CD4-positive, alpha-beta T cell (primary cell): ENCODE measurements at regions not wholly inside any gene's neighbourhood (a gene's known extent, or its start where the extent isn't known, plus 50 kb on each side); places are given as distances from the start of the nearest gene placed in this dataset.

Source experiments
- ATAC-seq: fragments of 200-7000 bp; cut with Tn5 transposase; one replicate; pipeline ENCODE4 v1.10.0; 2022; ENCODE audit warnings: mild to moderate bottlenecking; ENCODE audit not compliant: poor library complexity
- CTCF ChIA-PET: fragments of 350-600 bp; sonication (Branson Sonifier 250); formaldehyde crosslinking; loops from one replicate; lab custom pipeline; 2021; ENCODE audit warnings: antibody characterized with exemption, inconsistent platforms; lab: Charles Lee
- POLR2A ChIA-PET: fragments of 350-600 bp; sonication (Branson Sonifier 250); formaldehyde crosslinking; loops from one replicate; lab custom pipeline; 2021; ENCODE audit warnings: antibody characterized with exemption, inconsistent platforms; lab: Charles Lee
- DNase-seq, 14 experiments: peaks; one replicate each; pipeline ENCODE4 v3.0.0-alpha.2; 2013 to 2020; ENCODE audit warnings: mixed read lengths in 2 of 14
- H3K27ac ChIP-seq, 2 donors: one replicate each; pipeline versions ENCODE4 v1.5.1 to v1.7.0; 2013; ENCODE audit warnings: low read length in 2 of 2, low read depth in 1 of 2, mild to moderate bottlenecking in 1 of 2
- H3K27me3 ChIP-seq, 2 experiments: 1 replicate in 1 of 2; 2 replicates in 1 of 2; pipeline versions ENCODE4 v1.6.1 to v1.7.0; 2013; ENCODE audit warnings: low read length in 2 of 2, control low read depth in 1 of 2, mild to moderate bottlenecking in 1 of 2, moderate library complexity in 1 of 2; ENCODE audit not compliant: insufficient read depth in 2 of 2, control insufficient read depth in 1 of 2
- H3K36me3 ChIP-seq: one replicate; pipeline ENCODE4 v1.6.1; 2013; ENCODE audit warnings: low read length, control low read depth; ENCODE audit not compliant: insufficient read depth
- H3K4me1 ChIP-seq: one replicate; pipeline ENCODE4 v1.6.1; 2013; ENCODE audit warnings: low read length, control low read depth; ENCODE audit not compliant: insufficient read depth
- H3K4me3 ChIP-seq: one replicate; pipeline ENCODE4 v1.5.1; 2013; ENCODE audit warnings: mild to moderate bottlenecking, low read length, moderate library complexity
- H3K9me3 ChIP-seq, 2 experiments: 1 replicate in 1 of 2; 2 replicates in 1 of 2; pipeline versions ENCODE4 v1.6.1 to v1.7.0; 2013; ENCODE audit warnings: low read length in 2 of 2, mild to moderate bottlenecking in 2 of 2, control low read depth in 1 of 2, moderate library complexity in 1 of 2; ENCODE audit not compliant: control insufficient read depth in 1 of 2, insufficient read depth in 1 of 2
- H3K27ac Mint-ChIP-seq: one replicate; pipeline ENCODE4 v1.8.0; 2020; ENCODE audit warnings: mixed read lengths
- H3K27me3 Mint-ChIP-seq: one replicate; pipeline ENCODE4 v1.8.0; 2021; ENCODE audit warnings: mixed read lengths
- H3K36me3 Mint-ChIP-seq: one replicate; pipeline ENCODE4 v1.8.0; 2021; ENCODE audit warnings: low read depth, mixed read lengths
- H3K4me1 Mint-ChIP-seq: one replicate; pipeline ENCODE4 v1.8.0; 2021; ENCODE audit warnings: low read depth, mixed read lengths
- H3K4me3 Mint-ChIP-seq: one replicate; pipeline ENCODE4 v1.8.0; 2020; ENCODE audit warnings: mild to moderate bottlenecking, mixed read lengths
- H3K9me3 Mint-ChIP-seq: one replicate; pipeline ENCODE4 v1.8.0; 2020; ENCODE audit warnings: mixed read lengths
- CTCF ChIP-seq: fragments of 200-600 bp; IDR thresholded peaks from one replicate; pipeline ENCODE4 v1.8.0; 2022; ENCODE audit warnings: antibody characterized with exemption, mild to moderate bottlenecking
- intact Hi-C, 2 experiments: fragments of 100-400 bp; cut with DNase I in 1 of 2; cut with micrococcal nuclease in 1 of 2; formaldehyde crosslinking; loops; one replicate each; pipeline versions ENCODE4 v1.15.1 to v1.9.0; 2023 to 2025; cut with DNase I, micrococcal nuclease

GRCh38 chr12:24723759-24724158 lies 225.1 kb downstream of the BCAT1 start:
- no peak for DNase-seq
- H3K4me1 ChIP-seq: no peaks in the 10 kb centered on the region
- ChIA-PET CTCF (no interaction called here), POLR2A (no interaction called here)
- H3K9me3 Mint-ChIP-seq: no peaks in the 10 kb centered on the region
- no peaks in the 10 kb centered on the region for H3K36me3 Mint-ChIP-seq
- ATAC-seq: no peak
- no peak overlapping the region for H3K27ac ChIP-seq
- H3K4me1 Mint-ChIP-seq: no peaks in the 10 kb centered on the region
- no peak overlapping the region for H3K27ac Mint-ChIP-seq
- no peaks in the 10 kb centered on the region for H3K9me3 ChIP-seq
- intact Hi-C loops: no loop called here
- H3K36me3 ChIP-seq: no peaks in the 10 kb centered on the region
- no peak for TF ChIP-seq CTCF
- no peak overlapping the region for H3K4me3 Mint-ChIP-seq
- H3K4me3 ChIP-seq: no peak overlapping the region
- H3K27me3 ChIP-seq: no peaks in the 10 kb centered on the region
- H3K27me3 Mint-ChIP-seq: no peaks in the 10 kb centered on the region

- no peak overlapping the region for H3K27ac Mint-ChIP-seq
- no peak for ATAC-seq
- CTCF ChIA-PET: no interaction called here
Observed at GRCh38 chr12:24721191-24721590, 227.7 kb downstream of the BCAT1 start.

GRCh38 chr12:24719293-24719721 lies 229.6 kb downstream of the BCAT1 start:
- Mint-ChIP-seq H3K36me3 (no peaks in the 10 kb centered on the region), H3K27ac (no peak overlapping the region), H3K9me3 (no peaks in the 10 kb centered on the region), H3K4me3 (no peak overlapping the region), H3K27me3 (no peaks in the 10 kb centered on the region), H3K4me1 (no peaks in the 10 kb centered on the region)
- POLR2A ChIA-PET: no interaction called here
- TF ChIP-seq CTCF: no peak
- Histone ChIP-seq H3K27ac (no peak overlapping the region), H3K4me3 (no peak overlapping the region), H3K9me3 (no peaks in the 10 kb centered on the region), H3K36me3 (no peaks in the 10 kb centered on the region), H3K4me1 (no peaks in the 10 kb centered on the region), H3K27me3 (no peaks in the 10 kb centered on the region)
- DNase-seq: peak in 4 of 14 experiments; percentile 11 to 62 (median 37)
- ATAC-seq: no peak
- CTCF ChIA-PET: no interaction called here
- intact Hi-C loops: no loop called here

More at GRCh38 chr12:24721191-24721590, 227.7 kb downstream of the BCAT1 start:
- H3K27me3 ChIP-seq: no peaks in the 10 kb centered on the region
- intact Hi-C loops: no loop called here
- no peak for DNase-seq
- no peak for TF ChIP-seq CTCF
- H3K4me1 ChIP-seq: no peaks in the 10 kb centered on the region
- H3K4me1 Mint-ChIP-seq: no peaks in the 10 kb centered on the region
- POLR2A ChIA-PET: no interaction called here
- no peaks in the 10 kb centered on the region for H3K27me3 Mint-ChIP-seq
- H3K27ac ChIP-seq: no peak overlapping the region
- H3K36me3 Mint-ChIP-seq: no peaks in the 10 kb centered on the region
- no peaks in the 10 kb centered on the region for H3K36me3 ChIP-seq
- H3K4me3 ChIP-seq: no peak overlapping the region
- H3K4me3 Mint-ChIP-seq: no peak overlapping the region
- H3K9me3 Mint-ChIP-seq: no peaks in the 10 kb centered on the region
- no peaks in the 10 kb centered on the region for H3K9me3 ChIP-seq
